Panc1 (cell line): ENCODE measurements at regions not wholly inside any gene's neighbourhood (a gene's known extent, or its start where the extent isn't known, plus 50 kb on each side); places are given as distances from the start of the nearest gene placed in this dataset.

Experiments used
- ATAC-seq: fragments of 200-7000 bp; cut with Tn5 transposase; 2 replicates; pipeline ENCODE4 v1.9.1; 2020; ENCODE audit warnings: mild to moderate bottlenecking, moderate library complexity
- BruUV-seq: library from RNA; stranded (reverse); fragments of 400-500 nt; replicated peaks from 2 replicates; lab custom pipeline; 2021; lab: Mats Ljungman, UMichigan
- CTCF ChIA-PET: fragments of 300-600 bp; sonication (Branson Sonifier 250); formaldehyde crosslinking; loops from one replicate; lab custom pipeline; 2022; ENCODE audit warnings: antibody characterized with exemption; lab: Charles Lee
- POLR2A ChIA-PET: fragments of 300-600 bp; sonication (Branson Sonifier 250); formaldehyde crosslinking; loops from one replicate; lab custom pipeline; 2022; ENCODE audit warnings: antibody characterized with exemption; lab: Charles Lee
- DNase-seq: peaks from one replicate; pipeline ENCODE4 v3.0.0-alpha.2; 2010; ENCODE audit warnings: low read depth, low spot score
- H3K27ac ChIP-seq: 2 replicates; pipeline ENCODE4 v1.5.1; 2011; ENCODE audit warnings: mild to moderate bottlenecking, low read length, inconsistent platforms
- H3K27me3 ChIP-seq: fragments of 200-500 bp; sonication (Bioruptor generic); 2 replicates; pipeline ENCODE4 v1.6.0; 2014; ENCODE audit warnings: low read length, inconsistent platforms; ENCODE audit not compliant: control insufficient read depth, insufficient read depth
- H3K36me3 ChIP-seq: fragments of 200-500 bp; sonication (Bioruptor generic); 2 replicates; pipeline ENCODE4 v1.5.1; 2014; ENCODE audit warnings: inconsistent platforms, mild to moderate bottlenecking, low read length, moderate library complexity; ENCODE audit not compliant: control insufficient read depth, insufficient read depth
- H3K4me1 ChIP-seq: 2 replicates; pipeline ENCODE4 v1.5.1; 2011; ENCODE audit warnings: inconsistent platforms, mild to moderate bottlenecking, low read length, moderate library complexity; ENCODE audit not compliant: control insufficient read depth, insufficient read depth
- H3K4me3 ChIP-seq, 2 experiments: 2 replicates each; pipeline ENCODE4 v1.5.1; 2011 to 2012; ENCODE audit warnings: low read depth in 2 of 2, low read length in 2 of 2, mild to moderate bottlenecking in 2 of 2, inconsistent platforms in 1 of 2, moderate library complexity in 1 of 2
- H3K9me3 ChIP-seq: fragments of 200-500 bp; sonication (Bioruptor generic); 2 replicates; pipeline ENCODE4 v1.5.1; 2014; ENCODE audit warnings: low read depth, mild to moderate bottlenecking, inconsistent platforms, low read length, moderate library complexity; ENCODE audit not compliant: control insufficient read depth, insufficient read depth
- POLR2AphosphoS5 ChIP-seq: IDR thresholded peaks from 2 replicates; pipeline ENCODE4 v1.6.1; 2012; ENCODE audit warnings: mild to moderate bottlenecking, low read depth, low read length, moderate library complexity
- SIN3A ChIP-seq: IDR thresholded peaks from 2 replicates; pipeline ENCODE4 v1.6.1; 2012; ENCODE audit warnings: low read depth, mild to moderate bottlenecking, low read length, moderate library complexity, borderline replicate concordance; ENCODE audit not compliant: insufficient read depth
- TCF7L2 ChIP-seq: IDR thresholded peaks from 2 replicates; pipeline ENCODE4 v1.6.1; 2011; ENCODE audit warnings: mild to moderate bottlenecking, low read depth, low read length, inconsistent platforms
- in situ Hi-C: cut with HindIII; loops from 2 replicates; pipeline ENCODE4 v1.10.0; 2016; ENCODE audit warnings: low sequenced_read_pairs, low pct_unique_long_range_greater_than_20kb
- intact Hi-C: fragments of 100-400 bp; cut with micrococcal nuclease; formaldehyde crosslinking; loops from one replicate; pipeline ENCODE4 v1.10.0; 2022; ENCODE audit not compliant: unreplicated experiment
- TF ChIP-seq, protein P1 (sequence below), 2 experiments: IDR thresholded peaks; 2 replicates each; pipeline ENCODE4 v1.6.1; 2011 to 2012; ENCODE audit warnings: low read depth in 2 of 2, control low read depth in 1 of 2, low read length in 1 of 2, mild to moderate bottlenecking in 1 of 2, moderate library complexity in 1 of 2; ENCODE audit not compliant: insufficient read depth in 1 of 2
- TF ChIP-seq, protein P2 (sequence below): fragments of 450-650 bp; IDR thresholded peaks from 2 replicates; pipeline ENCODE4 v1.5.1; 2017; ENCODE audit warnings: mild to moderate bottlenecking

GRCh38 chr11:119904531-119905035, 175.6 kb upstream of the NECTIN1 start:
- H3K27me3 ChIP-seq = peaks cover 26% of the 10 kb centered on the region
- H3K9me3 ChIP-seq = no peaks in the 10 kb centered on the region
- ATAC-seq (no peak), DNase-seq (no peak)
- ChIA-PET POLR2A (no interaction called here), CTCF (no interaction called here)
- intact Hi-C loops = no loop called here
- H3K4me1 ChIP-seq = no peaks in the 10 kb centered on the region
- in situ Hi-C loops = no loop called here
- no TSS peak for BruUV-seq
- no peak for TF ChIP-seq TCF7L2
- TF ChIP-seq SIN3A = no peak
- TF ChIP-seq, protein P1, sequence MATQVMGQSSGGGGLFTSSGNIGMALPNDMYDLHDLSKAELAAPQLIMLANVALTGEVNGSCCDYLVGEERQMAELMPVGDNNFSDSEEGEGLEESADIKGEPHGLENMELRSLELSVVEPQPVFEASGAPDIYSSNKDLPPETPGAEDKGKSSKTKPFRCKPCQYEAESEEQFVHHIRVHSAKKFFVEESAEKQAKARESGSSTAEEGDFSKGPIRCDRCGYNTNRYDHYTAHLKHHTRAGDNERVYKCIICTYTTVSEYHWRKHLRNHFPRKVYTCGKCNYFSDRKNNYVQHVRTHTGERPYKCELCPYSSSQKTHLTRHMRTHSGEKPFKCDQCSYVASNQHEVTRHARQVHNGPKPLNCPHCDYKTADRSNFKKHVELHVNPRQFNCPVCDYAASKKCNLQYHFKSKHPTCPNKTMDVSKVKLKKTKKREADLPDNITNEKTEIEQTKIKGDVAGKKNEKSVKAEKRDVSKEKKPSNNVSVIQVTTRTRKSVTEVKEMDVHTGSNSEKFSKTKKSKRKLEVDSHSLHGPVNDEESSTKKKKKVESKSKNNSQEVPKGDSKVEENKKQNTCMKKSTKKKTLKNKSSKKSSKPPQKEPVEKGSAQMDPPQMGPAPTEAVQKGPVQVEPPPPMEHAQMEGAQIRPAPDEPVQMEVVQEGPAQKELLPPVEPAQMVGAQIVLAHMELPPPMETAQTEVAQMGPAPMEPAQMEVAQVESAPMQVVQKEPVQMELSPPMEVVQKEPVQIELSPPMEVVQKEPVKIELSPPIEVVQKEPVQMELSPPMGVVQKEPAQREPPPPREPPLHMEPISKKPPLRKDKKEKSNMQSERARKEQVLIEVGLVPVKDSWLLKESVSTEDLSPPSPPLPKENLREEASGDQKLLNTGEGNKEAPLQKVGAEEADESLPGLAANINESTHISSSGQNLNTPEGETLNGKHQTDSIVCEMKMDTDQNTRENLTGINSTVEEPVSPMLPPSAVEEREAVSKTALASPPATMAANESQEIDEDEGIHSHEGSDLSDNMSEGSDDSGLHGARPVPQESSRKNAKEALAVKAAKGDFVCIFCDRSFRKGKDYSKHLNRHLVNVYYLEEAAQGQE (IDR thresholded peaks at IDR 0.05; ENCODE audit: insufficient read depth in 1 of 2, low read depth in 2 of 2, low read length in 1 of 2) = no peak
- TF ChIP-seq, protein P2, sequence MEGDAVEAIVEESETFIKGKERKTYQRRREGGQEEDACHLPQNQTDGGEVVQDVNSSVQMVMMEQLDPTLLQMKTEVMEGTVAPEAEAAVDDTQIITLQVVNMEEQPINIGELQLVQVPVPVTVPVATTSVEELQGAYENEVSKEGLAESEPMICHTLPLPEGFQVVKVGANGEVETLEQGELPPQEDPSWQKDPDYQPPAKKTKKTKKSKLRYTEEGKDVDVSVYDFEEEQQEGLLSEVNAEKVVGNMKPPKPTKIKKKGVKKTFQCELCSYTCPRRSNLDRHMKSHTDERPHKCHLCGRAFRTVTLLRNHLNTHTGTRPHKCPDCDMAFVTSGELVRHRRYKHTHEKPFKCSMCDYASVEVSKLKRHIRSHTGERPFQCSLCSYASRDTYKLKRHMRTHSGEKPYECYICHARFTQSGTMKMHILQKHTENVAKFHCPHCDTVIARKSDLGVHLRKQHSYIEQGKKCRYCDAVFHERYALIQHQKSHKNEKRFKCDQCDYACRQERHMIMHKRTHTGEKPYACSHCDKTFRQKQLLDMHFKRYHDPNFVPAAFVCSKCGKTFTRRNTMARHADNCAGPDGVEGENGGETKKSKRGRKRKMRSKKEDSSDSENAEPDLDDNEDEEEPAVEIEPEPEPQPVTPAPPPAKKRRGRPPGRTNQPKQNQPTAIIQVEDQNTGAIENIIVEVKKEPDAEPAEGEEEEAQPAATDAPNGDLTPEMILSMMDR = no peak
- no peak for TF ChIP-seq POLR2AphosphoS5
- H3K27ac ChIP-seq = no peak overlapping the region
- no peaks in the 10 kb centered on the region for H3K36me3 ChIP-seq
- no peak overlapping the region for H3K4me3 ChIP-seq

GRCh38 chr11:119903821-119904220, 174.8 kb upstream of the NECTIN1 start:
- H3K4me1 ChIP-seq = no peaks in the 10 kb centered on the region
- ChIA-PET POLR2A (no interaction called here), CTCF (no interaction called here)
- no peaks in the 10 kb centered on the region for H3K9me3 ChIP-seq
- no peak overlapping the region for H3K4me3 ChIP-seq
- intact Hi-C loops (no loop called here), in situ Hi-C loops (no loop called here)
- H3K27me3 ChIP-seq = peaks cover 21% of the 10 kb centered on the region
- DNase-seq = no peak
- ATAC-seq = no peak
- no peaks in the 10 kb centered on the region for H3K36me3 ChIP-seq
- TF ChIP-seq SIN3A (no peak), POLR2AphosphoS5 (no peak), TCF7L2 (no peak)
- TF ChIP-seq, protein P1 (IDR thresholded peaks at IDR 0.05; ENCODE audit: insufficient read depth in 1 of 2, low read depth in 2 of 2, low read length in 1 of 2) = no peak
- TF ChIP-seq, protein P2 = no peak
- BruUV-seq = no TSS peak
- H3K27ac ChIP-seq = no peak overlapping the region
